Stomach (tissue), 4 donors: ENCODE measurements at regions not wholly inside any gene's neighbourhood (a gene's known extent, or its start where the extent isn't known, plus 50 kb on each side); places are given as distances from the start of the nearest gene placed in this dataset.

ENCODE experiments used
- EP300 ChIP-seq: sonication (generic); formaldehyde crosslinking; IDR thresholded peaks from one replicate; pipeline ENCODE4 v1.6.1; 2017; ENCODE audit warnings: antibody characterized with exemption
- POLR2A ChIP-seq, 4 donors: fragments of 450-650 bp; IDR thresholded peaks; one replicate each; pipeline ENCODE4 v1.6.1; 2016; ENCODE audit warnings: antibody characterized with exemption in 4 of 4, control low read depth in 2 of 4, mild to moderate bottlenecking in 1 of 4, moderate library complexity in 1 of 4
- TF ChIP-seq, protein P1 (sequence below), 7 experiments: fragments of 450-650 bp in 4 of 7; fragments of 200-600 bp in 3 of 7; sonication (generic) in 3 of 7; IDR thresholded peaks; one replicate each; pipeline ENCODE4 v1.5.1; 2016 to 2019; ENCODE audit warnings: antibody characterized with exemption in 7 of 7, control low read depth in 2 of 7, mild to moderate bottlenecking in 1 of 7

- no peak for TF ChIP-seq EP300
- no peak for TF ChIP-seq POLR2A (IDR thresholded peaks at IDR 0.05)
- TF ChIP-seq, protein P1, sequence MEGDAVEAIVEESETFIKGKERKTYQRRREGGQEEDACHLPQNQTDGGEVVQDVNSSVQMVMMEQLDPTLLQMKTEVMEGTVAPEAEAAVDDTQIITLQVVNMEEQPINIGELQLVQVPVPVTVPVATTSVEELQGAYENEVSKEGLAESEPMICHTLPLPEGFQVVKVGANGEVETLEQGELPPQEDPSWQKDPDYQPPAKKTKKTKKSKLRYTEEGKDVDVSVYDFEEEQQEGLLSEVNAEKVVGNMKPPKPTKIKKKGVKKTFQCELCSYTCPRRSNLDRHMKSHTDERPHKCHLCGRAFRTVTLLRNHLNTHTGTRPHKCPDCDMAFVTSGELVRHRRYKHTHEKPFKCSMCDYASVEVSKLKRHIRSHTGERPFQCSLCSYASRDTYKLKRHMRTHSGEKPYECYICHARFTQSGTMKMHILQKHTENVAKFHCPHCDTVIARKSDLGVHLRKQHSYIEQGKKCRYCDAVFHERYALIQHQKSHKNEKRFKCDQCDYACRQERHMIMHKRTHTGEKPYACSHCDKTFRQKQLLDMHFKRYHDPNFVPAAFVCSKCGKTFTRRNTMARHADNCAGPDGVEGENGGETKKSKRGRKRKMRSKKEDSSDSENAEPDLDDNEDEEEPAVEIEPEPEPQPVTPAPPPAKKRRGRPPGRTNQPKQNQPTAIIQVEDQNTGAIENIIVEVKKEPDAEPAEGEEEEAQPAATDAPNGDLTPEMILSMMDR (IDR thresholded peaks at IDR 0.05) = no peak
Measured at GRCh38 chr5:30142432-30142831, 1051.1 kb upstream of the CDH6 start.
